ENCODE measurements at regions not wholly inside any gene's neighbourhood (a gene's known extent, or its start where the extent isn't known, plus 50 kb on each side); places are given as distances from the start of the nearest gene placed in this dataset.

- H3K36me3 ChIP-seq (ENCODE audit: low read depth): no peaks in the 10 kb centered on the region
- TF ChIP-seq CTCF (IDR thresholded peaks at IDR 0.05): no peak
- ATAC-seq: no peak
- DNase-seq: no peak
- intact Hi-C loops (cut with DNase I, micrococcal nuclease): no loop called here
- no peak overlapping the region for H3K4me3 ChIP-seq
- H3K4me1 ChIP-seq (ENCODE audit: low read depth): no peaks in the 10 kb centered on the region
- H3K9me3 ChIP-seq: no peaks in the 10 kb centered on the region
These were observed 322.8 kb upstream of the ASIC2 start for GRCh38 chr17:33615861-33616260.

DNA sequence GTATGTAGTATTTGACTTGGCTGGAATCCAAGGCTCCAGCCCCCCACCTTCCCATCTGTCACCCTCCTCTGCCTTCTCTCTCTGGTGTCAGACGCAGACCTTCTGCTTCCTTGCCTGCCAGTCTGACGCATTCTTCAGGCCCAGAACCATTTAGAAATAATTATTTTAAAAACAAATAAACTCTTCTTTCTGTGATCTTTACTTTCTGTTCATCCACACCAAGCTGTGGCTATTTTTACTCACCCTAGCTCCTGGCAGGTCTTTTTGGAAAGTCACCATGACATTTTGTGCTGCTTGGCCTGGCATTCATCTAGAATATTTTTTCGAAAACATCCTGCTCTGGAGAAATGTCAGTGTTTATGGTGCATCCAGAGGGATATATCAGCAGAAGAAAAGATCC lies 330.7 kb upstream of the ASIC2 start:
- no peak overlapping the region for H3K4me3 ChIP-seq
- H3K9me3 ChIP-seq: no peaks in the 10 kb centered on the region
- H3K36me3 ChIP-seq (ENCODE audit: low read depth): no peaks in the 10 kb centered on the region
- H3K4me1 ChIP-seq (ENCODE audit: low read depth): no peaks in the 10 kb centered on the region
- no peak for TF ChIP-seq CTCF (IDR thresholded peaks at IDR 0.05)
- intact Hi-C loops (cut with DNase I, micrococcal nuclease): no loop called here
- DNase-seq: no peak
- no peak for ATAC-seq

DNA sequence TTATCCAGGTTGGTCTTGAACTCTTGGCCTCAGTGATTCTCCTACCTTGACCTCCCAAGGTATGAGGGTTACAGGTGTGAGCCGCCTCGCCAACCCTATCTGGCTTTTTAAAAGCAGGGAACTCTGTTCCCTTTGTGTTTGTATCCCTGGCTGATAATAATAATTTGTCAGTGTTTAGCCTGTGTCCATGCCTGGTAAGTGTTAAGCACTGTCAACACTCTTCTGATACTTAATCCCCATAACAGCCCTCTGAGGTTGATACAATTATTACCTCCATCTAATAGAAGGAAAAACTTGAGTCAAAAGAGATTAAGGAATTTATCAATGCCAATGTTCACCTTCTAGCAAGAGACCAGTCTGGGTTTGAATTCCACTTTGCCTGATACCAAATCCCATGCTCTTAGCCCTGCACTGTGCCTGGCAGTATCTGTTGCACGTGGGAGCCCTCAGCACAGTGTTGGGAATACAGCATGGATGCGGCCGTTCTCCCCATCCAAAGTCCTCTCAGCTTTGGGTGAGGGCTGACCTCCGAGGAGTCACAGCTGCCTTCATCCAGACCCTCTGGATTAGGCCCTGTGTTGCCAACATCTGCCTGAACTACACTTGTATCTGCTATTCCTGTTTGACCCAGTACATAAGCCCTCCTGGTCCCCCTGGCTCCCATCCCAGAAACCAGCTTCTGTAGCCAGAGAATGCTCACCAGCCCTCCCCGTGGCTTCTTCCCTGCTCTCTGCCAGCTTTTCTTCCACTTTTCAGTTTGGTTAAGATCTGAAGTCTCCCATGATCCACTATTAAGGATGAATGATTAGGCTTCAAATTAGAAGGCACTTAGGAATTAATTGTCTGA lies 335.6 kb upstream of the ASIC2 start:
- DNase-seq (no peak), ATAC-seq (no peak)
- intact Hi-C loops (cut with DNase I, micrococcal nuclease): no loop called here
- Histone ChIP-seq H3K36me3 (ENCODE audit: low read depth) (no peaks in the 10 kb centered on the region), H3K9me3 (no peaks in the 10 kb centered on the region), H3K4me3 (no peak overlapping the region), H3K4me1 (ENCODE audit: low read depth) (no peaks in the 10 kb centered on the region)
- no peak for TF ChIP-seq CTCF (IDR thresholded peaks at IDR 0.05)

DNA sequence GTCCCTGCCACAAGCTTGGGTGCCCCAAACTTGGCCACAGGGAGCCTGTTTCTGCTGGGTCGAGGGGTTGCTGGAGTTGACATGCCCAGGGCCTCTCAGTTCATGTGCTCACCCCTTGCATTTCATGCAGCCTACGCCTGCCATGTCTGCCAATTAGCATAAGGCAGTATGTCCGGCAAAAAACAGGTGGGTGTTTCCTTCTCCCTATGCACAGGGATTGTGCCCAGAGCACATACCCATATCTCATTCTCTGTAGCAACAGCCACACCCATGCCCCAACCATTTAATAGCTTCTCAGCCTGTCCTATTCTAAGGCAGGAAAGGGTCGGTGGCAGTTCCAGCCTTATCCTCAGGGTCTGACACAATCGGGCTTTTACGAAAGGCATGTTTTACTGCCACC lies 340.4 kb upstream of the ASIC2 start:
- Histone ChIP-seq H3K4me3 (no peak overlapping the region), H3K9me3 (peaks cover 6% of the 10 kb centered on the region), H3K36me3 (ENCODE audit: low read depth) (no peaks in the 10 kb centered on the region), H3K4me1 (ENCODE audit: low read depth) (no peaks in the 10 kb centered on the region)
- DNase-seq (no peak), ATAC-seq (no peak)
- intact Hi-C loops (cut with DNase I, micrococcal nuclease): no loop called here
- no peak for TF ChIP-seq CTCF (IDR thresholded peaks at IDR 0.05)

DNA sequence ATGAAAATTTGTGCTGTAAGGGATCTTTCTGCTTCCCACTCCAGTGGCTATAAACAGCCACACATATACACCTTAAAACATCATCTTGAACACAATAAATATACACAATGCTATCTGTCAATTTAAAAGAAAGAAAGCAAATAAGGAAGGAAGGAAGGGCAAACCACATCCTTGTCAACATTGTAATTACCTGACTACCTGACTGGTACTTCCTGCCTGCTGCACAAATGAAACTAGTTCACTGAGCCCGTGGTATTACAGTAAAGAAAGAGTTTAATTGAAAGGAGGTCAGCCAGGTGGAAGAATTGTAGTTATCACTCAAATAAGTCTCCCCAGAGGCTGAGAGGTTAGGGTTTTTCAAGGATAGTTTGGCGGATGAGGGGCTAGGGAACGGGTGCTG lies 344.4 kb upstream of the ASIC2 start:
- peaks cover 6% of the 10 kb centered on the region for H3K9me3 ChIP-seq
- DNase-seq (no peak), ATAC-seq (no peak)
- H3K4me1 ChIP-seq (ENCODE audit: low read depth): no peaks in the 10 kb centered on the region
- intact Hi-C loops (cut with DNase I, micrococcal nuclease): no loop called here
- no peak overlapping the region for H3K4me3 ChIP-seq
- no peak for TF ChIP-seq CTCF (IDR thresholded peaks at IDR 0.05)
- no peaks in the 10 kb centered on the region for H3K36me3 ChIP-seq (ENCODE audit: low read depth)
